D341Med (cell line): ENCODE measurements at regions not wholly inside any gene's neighbourhood (a gene's known extent, or its start where the extent isn't known, plus 50 kb on each side); places are given as distances from the start of the nearest gene placed in this dataset.
"Not testable (repeated sequence)": the region's sequence is repeated elsewhere in the genome, so short reads cannot be mapped to it uniquely, and the experiment has no call there.

Source experiments
- DNase-seq: peaks from one replicate; pipeline ENCODE4 v3.0.0; 2012; ENCODE audit warnings: low spot score

DNA sequence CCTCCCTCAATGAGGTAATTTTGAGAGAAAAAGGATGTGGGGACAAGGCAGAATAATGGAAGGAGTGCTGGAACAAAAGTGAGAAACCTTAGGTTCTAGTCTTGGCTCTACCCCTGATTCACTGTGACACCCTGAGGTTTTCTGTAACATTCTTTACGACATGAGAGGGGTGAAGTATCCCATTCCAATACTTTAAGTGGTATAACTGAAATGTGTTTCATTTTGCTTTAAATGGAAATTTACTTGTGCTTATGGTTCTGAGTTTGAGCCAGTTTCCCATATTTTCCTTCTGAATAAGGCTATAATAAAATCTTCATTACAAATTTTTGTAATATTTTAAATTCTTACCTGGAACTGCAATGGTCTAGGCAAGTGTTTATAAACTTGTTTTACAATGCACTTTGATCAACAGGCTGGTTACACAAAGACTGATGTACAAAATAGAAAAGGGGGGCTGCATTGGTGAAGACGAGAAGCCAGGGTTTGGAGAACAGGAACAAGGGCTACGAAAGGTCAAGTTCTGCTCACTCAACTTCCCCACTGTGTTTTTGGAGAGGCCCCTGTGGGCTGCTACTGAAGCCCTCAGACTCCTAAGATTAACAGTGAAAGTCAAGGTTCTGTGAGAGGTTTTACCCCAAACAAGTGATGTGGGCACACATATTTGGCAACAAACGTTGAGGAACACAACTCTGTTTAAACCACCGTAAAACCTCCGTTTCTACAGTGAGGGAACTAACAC lies 171.9 kb upstream of the ELL2 start:
- DNase-seq, result no peak

DNA sequence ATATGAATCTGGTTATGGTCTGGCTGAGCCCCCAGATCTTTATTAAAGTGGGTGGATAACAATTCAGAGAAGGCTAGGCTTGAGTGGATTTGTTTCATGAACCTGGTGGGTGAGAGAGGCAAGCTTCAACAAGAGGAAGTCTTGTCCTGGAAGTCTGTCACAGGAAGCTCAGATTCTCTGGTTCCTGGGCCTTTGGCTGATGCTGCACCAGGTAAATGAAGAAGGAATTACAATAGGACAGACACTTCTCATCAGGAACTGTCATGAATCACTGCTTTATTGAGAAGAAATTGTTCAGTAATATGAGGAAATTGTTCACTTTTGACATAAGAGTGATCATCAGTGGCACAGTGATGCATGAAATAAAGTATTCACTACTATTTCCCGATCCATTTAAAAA lies 167.6 kb upstream of the ELL2 start:
- no peak for DNase-seq

DNA sequence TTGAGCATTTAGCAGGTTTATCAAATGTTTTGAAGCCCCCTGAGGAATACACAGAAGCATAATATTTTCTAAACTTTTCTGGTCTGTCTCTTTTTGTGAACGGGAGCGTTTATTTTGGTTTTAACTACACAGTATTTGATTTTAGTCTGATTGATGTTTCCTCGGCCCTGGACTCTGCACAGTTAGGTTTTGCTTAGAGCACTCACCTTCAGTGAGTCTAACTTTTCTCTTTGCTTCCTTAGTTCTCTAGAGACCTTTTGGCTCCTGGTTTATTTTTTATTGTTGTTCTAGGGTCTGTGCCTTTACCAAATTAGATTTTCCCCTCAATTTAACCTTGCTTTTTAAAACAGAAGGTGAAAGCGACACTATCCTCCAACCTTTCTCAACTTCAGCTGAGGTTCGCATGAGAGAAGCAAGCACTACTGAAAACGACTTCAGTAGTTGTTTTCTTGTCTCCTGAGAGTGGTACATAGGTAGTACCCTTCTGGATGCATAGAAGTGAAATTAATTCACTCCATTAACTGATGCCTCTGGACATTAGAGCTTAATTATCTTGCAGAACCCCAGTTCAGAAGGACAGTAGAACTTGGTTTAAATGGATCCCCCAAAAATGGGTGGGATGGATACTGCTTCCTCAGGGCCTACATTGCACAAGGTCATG lies 166.7 kb upstream of the ELL2 start:
- DNase-seq, result no peak

DNA sequence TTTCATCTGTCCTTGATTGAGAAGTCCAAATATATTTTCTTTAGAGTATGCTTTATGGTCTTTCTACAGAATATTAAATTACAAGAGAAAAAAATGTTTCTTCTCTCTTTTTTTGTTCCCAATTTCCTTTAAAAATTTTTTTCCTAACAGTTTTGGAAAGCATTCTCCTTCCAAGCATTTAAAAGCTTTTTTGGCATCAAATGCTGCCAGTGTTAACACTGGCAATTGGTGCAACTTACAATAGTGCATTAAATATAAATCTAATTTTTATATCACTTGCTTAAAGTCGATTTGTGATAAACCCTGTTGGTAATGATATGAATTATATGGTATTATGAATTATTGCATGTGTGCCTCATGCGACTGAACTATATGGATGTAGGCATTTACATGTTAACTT lies 165.9 kb upstream of the ELL2 start:
- DNase-seq, result no peak

DNA sequence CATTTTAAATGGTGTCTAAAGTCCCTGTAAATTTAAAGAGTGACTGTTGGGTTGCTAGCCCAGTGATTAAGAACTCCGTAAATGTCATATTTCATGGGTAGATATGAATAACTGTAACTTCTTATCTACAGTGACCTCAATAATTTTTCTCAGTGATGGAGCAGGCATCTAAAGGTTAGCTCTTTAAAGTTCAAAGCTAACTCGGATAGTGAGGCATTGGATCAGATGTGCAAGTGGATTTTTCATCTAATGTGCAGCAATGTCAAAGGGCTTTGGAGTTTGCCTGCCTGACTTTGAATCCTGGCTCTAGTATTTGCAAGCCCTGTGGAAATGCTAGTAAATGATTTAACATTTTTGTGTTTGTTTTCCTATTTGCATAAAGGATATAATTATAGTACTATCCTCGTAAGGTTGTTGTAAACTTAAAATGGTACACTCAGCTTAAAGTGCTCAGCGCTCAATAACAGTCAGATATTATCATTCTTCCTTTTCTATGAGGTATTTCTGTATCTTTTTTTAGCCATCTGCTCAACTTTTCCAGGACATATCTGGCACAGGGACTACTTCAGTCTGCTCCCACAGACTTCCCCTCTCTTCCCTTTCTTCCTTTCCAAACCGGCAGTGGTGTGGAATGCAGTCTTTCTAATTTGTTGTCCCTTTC lies 163.7 kb upstream of the ELL2 start:
- no peak for DNase-seq

DNA sequence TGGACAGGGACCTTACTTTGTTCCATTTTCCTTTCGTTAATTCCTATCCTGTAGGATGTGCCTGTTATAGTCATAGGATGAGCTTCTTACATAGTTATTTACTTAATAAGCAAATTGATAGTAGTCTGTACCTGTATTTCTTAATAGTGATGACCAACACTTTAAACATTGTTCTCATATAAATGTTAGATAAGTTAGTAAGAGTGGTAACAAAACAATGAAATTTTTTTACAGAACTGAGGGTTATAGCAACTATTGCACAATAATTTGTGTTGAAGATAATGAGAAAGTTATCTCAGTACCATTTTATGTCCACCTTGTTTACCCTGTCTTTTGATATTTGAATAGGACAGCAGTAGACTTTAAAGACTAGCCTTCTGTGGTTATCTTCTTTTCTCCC lies 162.9 kb upstream of the ELL2 start:
- DNase-seq, result no peak

DNA sequence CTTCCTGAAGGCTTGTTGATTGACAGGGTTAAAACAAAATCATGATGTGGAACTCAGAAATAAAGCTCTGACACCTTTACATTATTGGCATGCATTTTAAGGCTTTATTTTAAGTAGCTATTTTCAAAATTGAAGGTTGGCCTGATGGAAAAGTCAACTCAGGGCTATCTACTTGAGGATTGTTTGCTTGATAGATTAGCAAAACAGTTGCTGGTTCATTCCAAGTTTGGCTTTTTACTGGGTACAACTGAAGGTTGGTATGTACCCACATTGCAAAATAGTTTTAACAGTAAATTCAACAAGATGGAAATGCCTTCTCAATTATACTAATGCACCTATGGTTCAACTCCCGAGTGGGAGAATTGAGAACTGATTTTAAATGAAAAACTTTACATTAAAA lies 161.8 kb upstream of the ELL2 start:
- DNase-seq, result no peak

DNA sequence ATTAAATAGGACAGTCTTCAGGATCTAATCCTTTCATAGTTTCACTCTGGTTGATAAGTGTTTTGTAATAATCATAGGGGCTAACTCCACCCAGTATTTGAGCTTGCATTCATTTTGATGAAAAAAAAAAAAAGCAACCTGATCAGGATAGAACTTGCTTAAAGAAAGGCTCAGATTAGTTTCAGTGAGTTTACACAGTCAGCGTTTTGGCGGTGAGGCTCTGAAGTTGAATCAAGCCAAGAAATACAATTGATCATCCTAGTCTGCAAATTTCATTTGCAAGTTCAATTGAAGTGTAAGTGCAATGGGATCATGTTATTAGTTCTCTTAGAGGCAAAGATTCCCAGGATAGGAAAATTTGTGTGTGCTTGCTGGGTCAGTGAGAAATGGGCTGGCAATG lies 159.7 kb upstream of the ELL2 start:
- no peak for DNase-seq

DNA sequence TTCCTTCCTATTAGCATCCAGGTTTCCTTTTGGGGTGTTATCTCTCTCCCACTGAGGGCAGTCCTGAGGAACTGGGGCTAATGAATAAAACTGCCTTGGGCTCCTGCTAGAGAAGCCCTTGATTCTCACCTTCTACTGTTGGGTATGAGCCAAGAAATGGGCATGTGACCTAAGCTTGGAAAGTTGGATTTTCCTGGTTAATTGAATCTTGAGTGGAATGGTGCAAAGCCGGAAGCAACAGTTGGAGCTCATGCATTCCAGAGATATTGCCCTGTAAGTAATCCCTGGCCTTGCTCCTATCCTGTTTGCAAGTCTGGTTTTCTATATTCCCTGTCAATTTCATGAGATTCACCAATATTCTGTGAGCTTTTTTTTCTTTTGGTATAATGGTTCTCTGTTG lies 158.5 kb upstream of the ELL2 start:
- DNase-seq, result no peak

DNA sequence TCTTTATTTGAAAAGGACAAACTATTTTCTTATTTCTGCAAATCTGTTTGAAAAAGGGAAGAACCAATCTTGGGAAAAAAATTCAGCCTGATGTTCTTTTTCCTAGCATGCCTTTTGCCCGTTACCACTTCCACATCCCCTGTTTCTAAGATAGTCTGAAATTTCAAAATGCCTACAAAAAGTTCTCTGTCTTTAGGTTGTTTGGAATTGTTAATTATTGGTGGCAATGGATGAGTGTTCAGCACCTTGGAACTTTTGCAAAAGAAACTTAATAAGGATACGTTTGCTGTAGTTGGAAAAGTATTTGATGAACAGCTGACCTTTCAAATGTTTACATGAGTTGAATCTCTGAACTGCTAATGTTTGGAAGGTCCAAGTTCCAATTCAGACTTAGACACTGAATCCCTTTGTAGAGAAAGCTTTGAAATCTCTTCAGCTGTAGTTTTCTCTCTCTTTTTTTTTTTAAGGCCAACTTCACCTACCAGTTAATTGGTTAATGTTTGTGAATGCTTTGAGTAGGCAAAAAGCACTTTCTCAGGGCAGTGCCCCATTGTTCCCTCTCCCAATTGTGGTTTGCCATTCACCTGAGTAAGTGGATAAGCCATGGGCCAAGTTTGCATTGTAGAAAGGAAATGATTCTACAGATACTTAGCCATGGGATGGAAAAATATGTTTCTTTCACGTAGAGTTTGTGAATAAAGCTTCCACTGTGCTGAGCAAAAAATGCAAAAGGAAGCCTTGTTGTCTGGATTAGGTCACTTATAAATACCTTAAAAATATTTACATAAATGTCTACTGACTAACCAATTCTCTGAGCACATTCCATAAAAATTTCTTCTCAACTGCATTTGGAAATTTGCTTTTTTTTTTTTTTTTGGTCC lies 156.4 kb upstream of the ELL2 start:
- DNase-seq, result no peak

DNA sequence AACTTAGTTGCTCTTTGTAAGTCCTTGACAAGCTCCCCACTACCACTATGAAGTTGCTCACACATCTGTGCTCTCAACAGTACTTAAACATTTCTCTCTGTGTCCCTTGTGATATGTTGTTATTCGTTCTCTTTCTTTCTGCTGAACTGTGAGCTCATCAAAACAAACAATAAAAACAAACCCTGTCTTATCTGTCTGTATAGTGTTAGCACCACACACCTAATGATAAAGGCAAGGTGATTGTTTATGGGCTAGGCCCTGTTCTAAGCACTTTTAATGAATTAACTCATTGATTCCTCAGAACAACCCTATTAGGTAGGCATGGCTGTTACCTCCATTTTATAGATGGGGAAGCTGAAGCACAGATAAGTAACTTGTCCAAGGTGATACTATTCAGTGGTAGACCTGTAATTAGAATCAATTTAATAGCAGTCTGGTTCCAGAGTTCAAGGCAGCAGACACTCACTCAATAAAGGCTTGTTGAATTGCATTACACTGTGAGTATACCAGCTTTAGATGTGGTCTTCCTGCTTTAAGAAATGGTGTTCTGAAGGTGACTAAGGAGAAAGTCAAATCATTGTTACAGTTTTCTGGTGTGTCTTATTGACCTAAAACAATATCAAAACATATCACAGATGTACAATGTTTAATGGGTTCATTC lies 153.6 kb upstream of the ELL2 start:
- no peak for DNase-seq

DNA sequence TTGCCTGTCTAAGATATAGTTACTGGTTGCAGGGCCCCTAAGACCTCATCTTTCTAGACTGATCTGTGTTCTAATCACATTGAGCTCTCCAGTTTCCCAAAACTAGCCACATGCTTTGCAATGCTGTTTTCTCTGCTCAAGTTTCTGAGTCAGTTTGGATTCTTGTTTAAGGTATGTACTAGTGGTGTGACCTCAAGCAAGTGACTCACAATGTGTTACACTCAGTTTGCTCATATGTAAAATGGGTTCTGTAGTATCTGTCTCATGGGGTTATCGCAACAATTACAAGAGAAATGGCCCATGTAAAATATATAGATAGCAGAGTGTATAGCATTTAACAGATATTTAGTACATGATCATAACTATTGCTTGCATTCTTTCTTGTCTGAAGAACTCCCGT lies 153.1 kb upstream of the ELL2 start:
- no peak for DNase-seq

DNA sequence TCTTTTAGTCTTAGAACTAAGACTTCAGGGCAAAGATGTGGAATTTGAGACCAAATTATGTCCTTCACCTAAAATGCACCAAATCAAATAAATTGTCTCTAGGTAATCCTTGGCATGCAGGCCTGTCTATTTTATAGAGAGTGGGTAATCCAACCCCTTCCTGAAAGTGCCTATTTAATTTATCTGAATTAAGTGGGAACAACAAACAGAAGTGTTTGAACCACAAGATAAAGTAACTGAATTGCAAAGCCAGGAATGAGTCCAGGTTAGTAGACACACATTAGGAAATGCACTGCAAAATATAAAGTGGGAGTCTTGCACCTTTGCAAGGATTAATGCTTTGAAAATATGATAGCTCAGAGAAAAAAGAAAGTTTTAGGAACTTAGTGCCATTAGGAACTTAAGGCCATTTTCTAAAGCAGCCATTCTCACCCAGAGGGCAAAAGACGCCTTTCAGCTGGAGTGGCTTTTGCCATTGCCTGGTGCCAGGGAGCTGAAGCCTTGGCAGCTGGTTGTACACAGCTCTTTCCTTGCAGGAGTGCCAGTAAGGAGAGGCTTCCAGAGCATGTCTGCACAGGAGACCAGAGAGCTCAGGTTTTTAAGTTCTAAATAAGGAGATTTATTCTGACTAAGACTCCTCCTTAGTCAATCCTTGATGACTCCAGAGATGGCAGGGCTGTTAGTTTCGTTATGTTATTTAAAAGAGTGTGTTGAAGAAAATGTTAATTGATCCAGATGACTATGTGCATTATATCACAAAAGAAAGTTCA lies 151.7 kb upstream of the ELL2 start:
- no peak for DNase-seq

DNA sequence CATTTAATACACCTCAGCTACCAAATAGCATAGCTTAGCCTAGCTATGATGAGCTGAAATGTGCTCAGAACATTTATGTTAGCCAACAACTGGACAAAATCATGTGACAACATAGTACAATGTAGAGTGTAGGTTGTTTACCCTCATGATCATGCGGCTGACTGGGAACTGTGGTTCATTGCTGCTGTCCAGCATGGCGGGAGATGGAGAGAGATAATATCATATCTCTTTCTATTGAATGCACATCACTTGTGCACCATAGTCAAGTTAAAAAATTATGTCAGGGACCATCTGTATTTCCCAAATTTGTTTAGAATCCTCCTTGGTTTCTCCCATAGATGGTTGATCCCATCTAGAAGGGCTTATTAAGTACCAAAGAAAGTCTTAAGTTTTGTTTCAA lies 151.1 kb upstream of the ELL2 start:
- DNase-seq, result no peak

DNA sequence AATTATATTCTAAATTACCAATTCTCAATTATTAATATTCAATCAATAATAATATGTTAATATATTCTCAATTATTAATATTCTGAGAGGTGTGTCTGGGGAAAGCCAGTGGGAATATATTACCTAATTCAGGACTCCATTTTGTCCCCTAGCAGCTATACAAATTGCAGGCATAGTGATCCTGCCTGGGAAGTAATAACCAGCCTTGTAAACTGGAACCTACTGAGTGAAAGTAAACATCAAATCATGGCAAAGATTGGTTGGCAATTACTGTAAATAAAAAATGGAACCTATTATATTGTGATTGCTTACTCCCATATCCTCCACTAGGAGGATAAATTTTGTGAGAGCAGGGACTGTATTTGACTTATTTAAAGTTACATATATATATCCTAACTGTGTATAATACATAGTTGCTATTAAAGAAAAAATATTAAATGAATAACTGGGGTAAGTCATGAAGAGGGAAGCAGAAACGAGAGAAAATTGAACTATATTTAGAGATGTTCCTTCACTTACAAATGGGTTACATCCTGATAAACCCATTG lies 150.5 kb upstream of the ELL2 start:
- no peak for DNase-seq

DNA sequence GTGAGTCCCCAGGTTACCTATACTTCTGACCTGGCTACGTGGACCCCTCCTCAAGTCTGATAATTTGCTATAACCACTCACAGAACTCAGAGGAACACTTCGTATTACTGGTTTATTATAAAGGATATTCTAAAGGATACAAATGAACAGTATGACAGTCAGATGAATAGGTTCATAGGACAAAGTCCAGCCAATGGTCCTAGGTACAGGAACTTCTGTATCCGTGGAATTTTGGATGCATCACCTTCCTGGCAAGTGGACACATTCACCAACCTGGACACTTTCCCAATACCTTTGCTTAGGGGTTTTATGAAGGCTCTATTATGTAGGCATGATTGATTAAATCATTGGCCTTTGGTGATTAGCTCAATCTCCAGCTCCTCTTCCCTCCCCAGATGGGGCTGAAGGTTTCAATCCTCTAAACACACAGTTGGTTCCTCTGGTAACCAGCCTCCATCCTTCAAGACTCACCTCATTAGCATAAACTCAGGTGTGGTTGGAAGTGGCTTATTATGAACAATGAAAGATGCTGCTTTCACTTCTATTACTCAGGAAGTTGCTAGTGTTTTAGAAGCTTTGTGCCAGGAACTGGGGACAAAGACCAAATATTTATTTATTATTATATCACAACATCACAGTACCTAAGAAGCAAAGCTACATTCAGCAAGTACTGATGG lies 149.6 kb upstream of the ELL2 start:
- DNase-seq, result no peak

DNA sequence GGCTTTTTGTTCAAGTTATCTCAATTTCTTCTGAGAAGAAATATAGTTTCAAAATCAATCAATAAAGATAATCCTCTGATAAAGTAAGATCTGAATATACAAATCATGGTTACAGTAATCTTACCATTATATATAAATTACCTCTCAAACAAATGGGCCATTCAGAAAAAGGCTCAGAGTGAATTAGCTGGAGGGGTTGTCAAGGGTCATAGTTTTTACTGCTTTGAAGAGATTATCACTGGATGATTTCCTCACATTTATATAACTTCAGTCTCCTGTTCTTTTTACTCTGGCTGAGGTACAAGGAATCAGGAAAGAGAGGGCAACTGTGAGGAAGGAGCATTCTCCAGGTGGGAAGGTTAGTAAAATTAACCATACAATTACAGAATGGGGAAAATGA lies 148.6 kb upstream of the ELL2 start:
- DNase-seq, result no peak

DNA sequence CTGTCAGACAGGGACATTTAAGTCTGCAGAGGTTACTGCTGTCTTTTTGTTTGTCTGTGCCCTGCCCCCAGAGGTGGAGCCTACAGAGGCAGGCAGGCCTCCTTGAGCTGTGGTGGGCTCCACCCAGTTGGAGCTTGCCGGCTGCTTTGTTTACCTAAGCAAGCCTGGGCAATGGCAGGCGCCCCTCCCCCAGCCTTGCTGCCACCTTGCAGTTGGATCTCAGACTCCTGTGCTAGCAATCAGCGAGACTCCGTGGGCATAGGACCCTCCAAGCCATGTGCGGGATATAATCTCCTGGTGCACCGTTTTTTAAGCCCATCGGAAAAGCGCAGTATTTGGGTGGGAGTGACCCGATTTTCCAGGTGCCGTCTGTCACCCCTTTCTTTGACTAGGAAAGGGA lies 147.0 kb upstream of the ELL2 start:
- not testable (repeated sequence) for DNase-seq

DNA sequence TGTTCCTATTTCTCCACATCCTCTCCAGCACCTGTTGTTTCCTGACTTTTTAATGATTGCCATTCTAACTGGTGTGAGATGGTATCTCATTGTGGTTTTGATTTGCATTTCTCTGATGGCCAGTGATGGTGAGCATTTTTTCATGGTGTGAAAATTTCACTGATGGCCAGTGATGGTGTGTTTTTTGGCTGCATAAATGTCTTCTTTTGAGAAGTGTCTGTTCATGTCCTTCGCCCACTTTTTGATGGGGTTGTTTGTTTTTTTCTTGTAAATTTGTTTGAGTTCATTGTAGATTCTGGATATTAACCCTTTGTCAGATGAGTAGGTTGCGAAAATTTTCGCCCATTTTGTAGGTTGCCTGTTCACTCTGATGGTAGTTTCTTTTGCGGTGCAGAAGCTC lies 142.2 kb upstream of the ELL2 start:
- DNase-seq, result not testable (repeated sequence)

DNA sequence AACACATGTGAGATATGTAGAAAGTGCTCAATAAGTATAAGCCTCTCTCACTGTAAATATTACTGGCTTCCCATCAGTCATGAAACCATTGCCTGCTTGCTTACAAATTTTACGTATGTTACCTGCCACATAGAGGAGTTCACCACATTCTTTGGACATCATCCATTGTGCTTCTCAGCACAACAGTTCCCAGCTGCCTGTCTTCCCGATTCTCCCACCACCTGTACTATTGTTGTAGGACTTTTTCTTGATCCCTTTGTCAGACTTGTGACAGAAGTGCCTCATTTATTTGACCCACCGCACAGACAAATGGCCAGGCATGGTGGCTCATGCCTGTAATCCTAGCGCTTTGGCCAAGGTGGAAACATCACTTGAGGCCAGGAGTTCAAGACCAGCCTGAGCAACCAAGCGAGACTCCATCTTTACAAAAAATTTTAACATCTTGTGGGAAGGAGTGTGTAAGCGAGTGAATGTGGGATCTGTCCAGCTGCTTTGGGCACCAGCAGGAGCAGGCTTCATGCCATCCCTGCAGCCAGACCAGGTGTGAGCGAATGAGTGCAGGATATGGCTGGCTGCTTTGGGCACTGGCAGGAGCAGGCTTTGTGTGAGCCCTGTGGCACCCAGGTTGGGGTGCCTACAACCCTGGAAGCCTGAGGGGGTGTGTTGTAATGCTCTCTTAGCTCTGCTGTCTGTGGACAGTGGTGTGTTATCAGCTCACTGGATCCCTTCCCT lies 139.9 kb upstream of the ELL2 start:
- no peak for DNase-seq
